ENCODE measurements at regions not wholly inside any gene's neighbourhood (a gene's known extent, or its start where the extent isn't known, plus 50 kb on each side); places are given as distances from the start of the nearest gene placed in this dataset.
A peak's percentile ranks its signal among the peaks of the same experiment; 100 is the strongest.

- CTCF ChIA-PET = no interaction called here
- no peak for DNase-seq (ENCODE audit: extremely low spot score)
- POLR2A ChIA-PET = no interaction called here
- TF ChIP-seq FOXM1 (IDR thresholded peaks at IDR 0.05; ENCODE audit: borderline replicate concordance) (no peak), SP1 (IDR thresholded peaks at IDR 0.05) (no peak), FOXA1 (IDR thresholded peaks at IDR 0.05) (no peak), LEF1 (IDR thresholded peaks at IDR 0.05; ENCODE audit: borderline replicate concordance) (no peak)
These were observed 175.1 kb downstream of the NFKBIZ start for GRCh38 chr3:102024270-102024904.

DNA sequence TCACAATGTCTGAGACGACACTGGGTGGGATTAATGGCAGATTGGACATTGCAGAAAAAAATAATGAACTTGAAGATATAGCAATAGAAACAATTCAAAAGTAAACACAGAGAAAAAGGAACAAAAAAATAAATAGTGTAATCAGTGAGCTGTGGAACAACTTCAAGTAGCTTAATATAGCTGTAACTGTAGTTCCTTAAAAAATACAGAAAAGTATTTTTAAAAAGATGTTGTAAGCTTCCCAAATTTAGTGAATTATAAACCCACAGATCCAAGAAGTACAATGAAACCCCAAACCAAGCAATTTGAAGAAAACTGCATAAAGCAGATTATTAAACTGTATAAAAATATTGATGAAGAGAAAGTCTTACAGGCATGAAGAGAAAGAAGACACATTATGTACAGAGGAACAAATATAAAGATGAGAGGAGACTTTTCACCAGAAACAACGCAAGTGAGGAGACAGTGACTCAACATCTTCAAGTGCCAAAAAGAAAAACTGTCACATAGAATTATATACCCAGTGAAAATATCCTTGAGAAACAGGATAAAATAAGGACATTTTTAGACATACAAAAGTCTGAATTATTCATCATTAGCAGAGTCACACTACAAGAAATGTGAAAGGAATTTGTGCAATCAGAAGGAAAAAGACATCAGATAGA lies 176.4 kb downstream of the NFKBIZ start:
- DNase-seq (ENCODE audit: extremely low spot score) = no peak
- no peak for TF ChIP-seq FOXA1 (IDR thresholded peaks at IDR 0.05)
- TF ChIP-seq, protein P1, sequence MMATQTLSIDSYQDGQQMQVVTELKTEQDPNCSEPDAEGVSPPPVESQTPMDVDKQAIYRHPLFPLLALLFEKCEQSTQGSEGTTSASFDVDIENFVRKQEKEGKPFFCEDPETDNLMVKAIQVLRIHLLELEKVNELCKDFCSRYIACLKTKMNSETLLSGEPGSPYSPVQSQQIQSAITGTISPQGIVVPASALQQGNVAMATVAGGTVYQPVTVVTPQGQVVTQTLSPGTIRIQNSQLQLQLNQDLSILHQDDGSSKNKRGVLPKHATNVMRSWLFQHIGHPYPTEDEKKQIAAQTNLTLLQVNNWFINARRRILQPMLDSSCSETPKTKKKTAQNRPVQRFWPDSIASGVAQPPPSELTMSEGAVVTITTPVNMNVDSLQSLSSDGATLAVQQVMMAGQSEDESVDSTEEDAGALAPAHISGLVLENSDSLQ (IDR thresholded peaks at IDR 0.05) = no peak
- no peak for TF ChIP-seq TARDBP (IDR thresholded peaks at IDR 0.05)
- no peak for TF ChIP-seq NFRKB (IDR thresholded peaks at IDR 0.05)
- no peak for TF ChIP-seq SUZ12 (IDR thresholded peaks at IDR 0.05)
- TF ChIP-seq ARNT (IDR thresholded peaks at IDR 0.05) = no peak
- no peak for TF ChIP-seq FOXM1 (IDR thresholded peaks at IDR 0.05; ENCODE audit: borderline replicate concordance)
- no peak for TF ChIP-seq BHLHE40 (IDR thresholded peaks at IDR 0.05; ENCODE audit: borderline replicate concordance)
- TF ChIP-seq ZNF384 (IDR thresholded peaks at IDR 0.05) = no peak
- TF ChIP-seq LEF1 (IDR thresholded peaks at IDR 0.05; ENCODE audit: borderline replicate concordance) = no peak
- TF ChIP-seq ELF4 (IDR thresholded peaks at IDR 0.05) = no peak
- TF ChIP-seq HDGF (IDR thresholded peaks at IDR 0.05; ENCODE audit: borderline replicate concordance) = no peak
- TF ChIP-seq L3MBTL2 (conservative IDR thresholded peaks at IDR 0.05) = no peak
- TF ChIP-seq CTBP1 (IDR thresholded peaks at IDR 0.05; ENCODE audit: borderline replicate concordance) = no peak
- no peak for TF ChIP-seq SP1 (IDR thresholded peaks at IDR 0.05)
- TF ChIP-seq FOXK2 (IDR thresholded peaks at IDR 0.05) = no peak
- ChIA-PET POLR2A (no interaction called here), CTCF (no interaction called here)

DNA sequence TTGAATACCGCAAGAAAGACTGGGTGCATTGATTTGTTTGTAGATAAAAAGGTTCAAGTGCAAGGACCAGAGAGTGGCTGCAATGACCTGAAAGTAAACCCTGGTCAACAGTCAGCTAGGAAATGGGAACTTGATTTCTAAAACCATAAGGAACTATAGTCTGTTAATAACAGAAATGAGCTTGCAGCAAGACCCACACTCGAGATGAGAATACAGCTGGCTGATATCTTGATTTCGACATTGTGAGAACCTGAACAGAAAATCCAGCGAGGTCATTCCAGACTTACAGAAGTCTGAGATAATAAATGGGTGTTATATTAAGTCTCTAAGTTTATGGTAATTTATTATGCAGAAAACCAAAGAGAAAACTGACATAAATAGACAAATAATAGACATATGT lies 177.3 kb downstream of the NFKBIZ start:
- DNase-seq (ENCODE audit: extremely low spot score) = no peak
- POLR2A ChIA-PET = no interaction called here
- TF ChIP-seq NFRKB (IDR thresholded peaks at IDR 0.05) = no peak
- CTCF ChIA-PET = no interaction called here

DNA sequence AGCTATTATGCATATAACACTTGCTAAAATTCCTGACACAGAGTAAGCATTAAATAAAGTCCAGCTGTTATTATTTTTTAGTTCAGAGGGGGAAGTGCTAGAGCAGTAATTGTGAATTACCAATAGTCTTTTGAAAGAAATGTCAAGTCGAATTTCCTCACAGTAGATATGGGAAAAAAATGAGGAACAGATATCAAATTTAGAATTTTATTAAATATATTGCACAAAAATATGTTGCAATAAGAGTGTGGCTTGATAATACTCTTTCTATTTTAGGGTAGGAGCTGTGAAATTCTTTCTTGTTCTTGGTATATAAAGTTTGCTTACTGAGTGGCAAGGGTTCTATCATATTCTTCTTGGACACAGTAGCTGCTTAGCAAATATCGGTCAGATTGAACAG lies 181.3 kb downstream of the NFKBIZ start:
- no peak for TF ChIP-seq L3MBTL2 (conservative IDR thresholded peaks at IDR 0.05)
- TF ChIP-seq LEF1 (IDR thresholded peaks at IDR 0.05; ENCODE audit: borderline replicate concordance) = no peak
- DNase-seq (ENCODE audit: extremely low spot score) = no peak
- ChIA-PET POLR2A (no interaction called here), CTCF (no interaction called here)

- POLR2A ChIA-PET = no interaction called here
- CTCF ChIA-PET = no interaction called here
- DNase-seq (ENCODE audit: extremely low spot score) = no peak
- TF ChIP-seq ELF4 (IDR thresholded peaks at IDR 0.05) (no peak), TARDBP (IDR thresholded peaks at IDR 0.05) (no peak), FOXM1 (IDR thresholded peaks at IDR 0.05; ENCODE audit: borderline replicate concordance) (no peak), FOXA1 (IDR thresholded peaks at IDR 0.05) (no peak), BHLHE40 (IDR thresholded peaks at IDR 0.05; ENCODE audit: borderline replicate concordance) (no peak), ZNF384 (IDR thresholded peaks at IDR 0.05) (no peak), NFRKB (IDR thresholded peaks at IDR 0.05) (no peak), FOXK2 (IDR thresholded peaks at IDR 0.05) (no peak), CTBP1 (IDR thresholded peaks at IDR 0.05; ENCODE audit: borderline replicate concordance) (no peak), HDGF (IDR thresholded peaks at IDR 0.05; ENCODE audit: borderline replicate concordance) (no peak), SP1 (IDR thresholded peaks at IDR 0.05) (no peak), SUZ12 (IDR thresholded peaks at IDR 0.05) (no peak), ARNT (IDR thresholded peaks at IDR 0.05) (no peak), L3MBTL2 (conservative IDR thresholded peaks at IDR 0.05) (no peak), LEF1 (IDR thresholded peaks at IDR 0.05; ENCODE audit: borderline replicate concordance) (no peak)
- TF ChIP-seq, protein P1 (IDR thresholded peaks at IDR 0.05) = no peak
These were observed 182.5 kb downstream of the NFKBIZ start for GRCh38 chr3:102031834-102032233.

DNA sequence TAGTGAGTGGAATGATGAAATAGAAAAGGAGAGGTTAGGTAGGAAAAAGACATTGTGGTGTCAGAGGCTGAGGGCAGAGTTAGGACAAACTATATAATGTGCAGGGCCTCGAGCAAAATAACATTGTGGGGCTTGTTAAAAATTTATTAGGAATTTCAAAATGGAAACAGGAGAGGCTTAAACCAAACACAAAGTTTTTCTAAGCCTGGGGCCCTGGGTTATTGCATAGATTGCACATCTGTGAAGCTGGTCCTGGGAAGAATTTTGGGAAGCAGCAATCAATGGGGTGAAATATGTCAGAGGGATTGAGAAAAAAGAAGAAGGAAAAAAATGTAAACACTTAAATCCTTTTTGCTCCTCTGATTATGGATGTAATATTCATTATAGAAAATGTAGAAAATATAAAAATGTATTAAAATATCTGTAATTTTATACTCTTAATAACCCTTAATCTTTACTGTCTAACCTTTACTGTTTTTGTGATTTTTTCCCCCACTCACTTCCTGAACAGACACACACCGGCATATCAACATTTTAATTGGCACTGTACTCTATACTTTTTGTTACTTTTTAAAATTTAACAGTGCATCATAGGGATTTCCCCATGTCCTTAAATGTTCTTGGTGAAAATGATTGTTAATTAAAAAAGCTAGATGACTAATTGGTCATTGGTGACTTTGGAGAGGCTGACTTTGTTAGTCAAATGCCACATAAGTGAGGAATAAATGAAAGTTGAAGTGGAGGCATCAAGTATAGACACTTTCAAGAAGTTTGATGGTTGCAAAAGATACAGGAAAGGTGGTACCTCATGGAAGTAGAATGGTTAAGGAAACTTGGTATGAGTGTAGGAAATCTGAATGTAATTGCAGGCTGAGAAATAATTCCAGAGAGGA lies 183.4 kb downstream of the NFKBIZ start:
- no peak for DNase-seq (ENCODE audit: extremely low spot score)
- TF ChIP-seq ZNF384 (IDR thresholded peaks at IDR 0.05) (no peak), SP1 (IDR thresholded peaks at IDR 0.05) (no peak), CTBP1 (IDR thresholded peaks at IDR 0.05; ENCODE audit: borderline replicate concordance) (peak; percentile 73; the same call in 1 of the 2 replicates), L3MBTL2 (conservative IDR thresholded peaks at IDR 0.05) (0 out of 2 replicates have a peak, but pooled peaks have one; percentile 17)
- POLR2A ChIA-PET = no interaction called here
- CTCF ChIA-PET = no interaction called here

Measured in HEK293T (cell line).